ENCODE measurements at regions not wholly inside any gene's neighbourhood (a gene's known extent, or its start where the extent isn't known, plus 50 kb on each side); places are given as distances from the start of the nearest gene placed in this dataset.

DNA sequence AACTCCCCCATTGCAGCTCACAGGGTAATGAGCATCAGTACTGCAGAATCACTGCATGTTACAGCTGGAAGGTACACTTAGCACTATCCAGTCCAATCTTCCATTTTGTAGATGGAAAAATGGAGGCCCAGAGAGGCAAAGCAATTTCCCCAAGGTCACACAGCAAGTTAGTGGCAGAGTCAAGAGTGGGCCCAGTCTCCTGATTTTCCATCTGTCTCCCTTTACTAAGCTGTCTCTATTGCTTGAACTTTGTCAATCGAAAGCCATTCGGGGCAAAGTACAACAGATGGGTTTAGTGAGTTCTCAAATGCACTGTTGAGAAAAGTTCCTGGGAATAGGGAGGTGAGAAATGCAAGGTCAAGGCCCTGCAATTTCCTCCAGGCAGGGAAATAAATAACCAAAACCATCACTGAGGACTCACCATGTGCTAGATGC lies 50.4 kb upstream of the IFFO2 start:
- H3K4me3 ChIP-seq (ENCODE audit: low read depth, low read length): no peak overlapping the region
- TF ChIP-seq, protein P1, sequence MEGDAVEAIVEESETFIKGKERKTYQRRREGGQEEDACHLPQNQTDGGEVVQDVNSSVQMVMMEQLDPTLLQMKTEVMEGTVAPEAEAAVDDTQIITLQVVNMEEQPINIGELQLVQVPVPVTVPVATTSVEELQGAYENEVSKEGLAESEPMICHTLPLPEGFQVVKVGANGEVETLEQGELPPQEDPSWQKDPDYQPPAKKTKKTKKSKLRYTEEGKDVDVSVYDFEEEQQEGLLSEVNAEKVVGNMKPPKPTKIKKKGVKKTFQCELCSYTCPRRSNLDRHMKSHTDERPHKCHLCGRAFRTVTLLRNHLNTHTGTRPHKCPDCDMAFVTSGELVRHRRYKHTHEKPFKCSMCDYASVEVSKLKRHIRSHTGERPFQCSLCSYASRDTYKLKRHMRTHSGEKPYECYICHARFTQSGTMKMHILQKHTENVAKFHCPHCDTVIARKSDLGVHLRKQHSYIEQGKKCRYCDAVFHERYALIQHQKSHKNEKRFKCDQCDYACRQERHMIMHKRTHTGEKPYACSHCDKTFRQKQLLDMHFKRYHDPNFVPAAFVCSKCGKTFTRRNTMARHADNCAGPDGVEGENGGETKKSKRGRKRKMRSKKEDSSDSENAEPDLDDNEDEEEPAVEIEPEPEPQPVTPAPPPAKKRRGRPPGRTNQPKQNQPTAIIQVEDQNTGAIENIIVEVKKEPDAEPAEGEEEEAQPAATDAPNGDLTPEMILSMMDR (IDR thresholded peaks at IDR 0.05; ENCODE audit: insufficient read depth, low read length): no peak
- DNase-seq (ENCODE audit: low read depth): no peak

All from fibroblast of the aortic adventitia (primary cell).